Pancreas (tissue), 10 donors: ENCODE measurements at regions not wholly inside any gene's neighbourhood (a gene's known extent, or its start where the extent isn't known, plus 50 kb on each side); places are given as distances from the start of the nearest gene placed in this dataset.

Experiments
- ATAC-seq, 4 donors: fragments of 200-7000 bp; cut with Tn5 transposase; one replicate each; pipeline versions ENCODE4 v1.8.0 to v1.9.1; 2020; ENCODE audit warnings: mild to moderate bottlenecking in 4 of 4, moderate library complexity in 4 of 4
- DNase-seq, 6 donors: peaks; one replicate each; pipeline ENCODE4 v3.0.0-alpha.2; 2020
- FAIRE-seq: peaks from 2 replicates; lab custom pipeline; 2012; peaks lifted over from hg19 to GRCh38; lab: Jason Lieb, UNC
- H3K27ac ChIP-seq, 4 donors: fragments of 200-600 bp; sonication (generic); 1 replicate in 3 of 4; 2 replicates in 1 of 4; pipeline versions ENCODE4 v1.5.0 to v1.8.0; 2020
- H3K27me3 ChIP-seq, 4 donors: fragments of 200-600 bp; one replicate each; pipeline ENCODE4 v1.8.0; 2021
- H3K36me3 ChIP-seq, 3 donors: fragments of 200-600 bp; sonication (generic) in 1 of 3; one replicate each; pipeline versions ENCODE4 v1.5.0 to v1.8.0; 2020 to 2021
- H3K4me1 ChIP-seq, 3 donors: fragments of 200-600 bp; one replicate each; pipeline ENCODE4 v1.8.0; 2021
- H3K4me3 ChIP-seq, 4 donors: fragments of 200-600 bp; sonication (generic) in 2 of 4; one replicate each; pipeline versions ENCODE4 v1.5.0 to v1.8.0; 2020 to 2021
- H3K9me3 ChIP-seq, 4 donors: fragments of 200-600 bp; one replicate each; pipeline ENCODE4 v1.8.0; 2021
- WGBS, 2 donors: extraction: QIAGEN DNeasy Blood & Tissue Kit; methylation state at CpG; one replicate each; pipeline ENCODE4 v1.1.7; 2013; 5-methylcytosine and 5-hydroxymethylcytosine counted together
- intact Hi-C, 3 donors: fragments of 100-400 bp; cut with DNase I; formaldehyde crosslinking; loops; one replicate each; pipeline versions ENCODE4 v1.11.1 to v1.14.2; 2022
- TF ChIP-seq, protein P1 (sequence below), 4 donors: fragments of 200-600 bp; sonication (generic) in 3 of 4; IDR thresholded peaks; one replicate each; pipeline versions ENCODE4 v1.5.0 to v1.8.0; 2021; ENCODE audit warnings: antibody characterized with exemption in 4 of 4
- donor health status: healthy with polysubstance abuse.
- donor health status: DM: no; HTN: no; CAD: no; lungs with moderate emphysema.
- donor health status: DM: no; HTN: no; CAD: no.
- donor health status: control.
- donor health status: control.
- donor health status: Bipolar disorder and iron deficiency.
- donor health status: DM: yes; HTN: yes; CAD: no.
- donor health status: DM: no; HTN: no; CAD: no.
- donor health status: DM: no; HTN: no; CAD: no.
- donor health status: DM: yes; HTN: yes; CAD: no.

- DNase-seq (no peak), FAIRE-seq (no peak), ATAC-seq (no peak)
- Histone ChIP-seq H3K36me3 (no peaks in the 10 kb centered on the region), H3K4me3 (no peak overlapping the region), H3K4me1 (no peaks in the 10 kb centered on the region), H3K27ac (no peak overlapping the region), H3K27me3 (no peaks in the 10 kb centered on the region), H3K9me3 (no peaks in the 10 kb centered on the region)
- TF ChIP-seq, protein P1, sequence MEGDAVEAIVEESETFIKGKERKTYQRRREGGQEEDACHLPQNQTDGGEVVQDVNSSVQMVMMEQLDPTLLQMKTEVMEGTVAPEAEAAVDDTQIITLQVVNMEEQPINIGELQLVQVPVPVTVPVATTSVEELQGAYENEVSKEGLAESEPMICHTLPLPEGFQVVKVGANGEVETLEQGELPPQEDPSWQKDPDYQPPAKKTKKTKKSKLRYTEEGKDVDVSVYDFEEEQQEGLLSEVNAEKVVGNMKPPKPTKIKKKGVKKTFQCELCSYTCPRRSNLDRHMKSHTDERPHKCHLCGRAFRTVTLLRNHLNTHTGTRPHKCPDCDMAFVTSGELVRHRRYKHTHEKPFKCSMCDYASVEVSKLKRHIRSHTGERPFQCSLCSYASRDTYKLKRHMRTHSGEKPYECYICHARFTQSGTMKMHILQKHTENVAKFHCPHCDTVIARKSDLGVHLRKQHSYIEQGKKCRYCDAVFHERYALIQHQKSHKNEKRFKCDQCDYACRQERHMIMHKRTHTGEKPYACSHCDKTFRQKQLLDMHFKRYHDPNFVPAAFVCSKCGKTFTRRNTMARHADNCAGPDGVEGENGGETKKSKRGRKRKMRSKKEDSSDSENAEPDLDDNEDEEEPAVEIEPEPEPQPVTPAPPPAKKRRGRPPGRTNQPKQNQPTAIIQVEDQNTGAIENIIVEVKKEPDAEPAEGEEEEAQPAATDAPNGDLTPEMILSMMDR (IDR thresholded peaks at IDR 0.05): no peak
- WGBS, 2 donors: 43 to 56% methylated on average over 9 of the region's 9 CpGs
- intact Hi-C loops: no loop called here
These were observed 178.2 kb upstream of the NRG3 start for GRCh38 chr10:81696609-81697388.

- ATAC-seq: no peak
These were observed 170.4 kb upstream of the NRG3 start for GRCh38 chr10:81704596-81704995.

DNA sequence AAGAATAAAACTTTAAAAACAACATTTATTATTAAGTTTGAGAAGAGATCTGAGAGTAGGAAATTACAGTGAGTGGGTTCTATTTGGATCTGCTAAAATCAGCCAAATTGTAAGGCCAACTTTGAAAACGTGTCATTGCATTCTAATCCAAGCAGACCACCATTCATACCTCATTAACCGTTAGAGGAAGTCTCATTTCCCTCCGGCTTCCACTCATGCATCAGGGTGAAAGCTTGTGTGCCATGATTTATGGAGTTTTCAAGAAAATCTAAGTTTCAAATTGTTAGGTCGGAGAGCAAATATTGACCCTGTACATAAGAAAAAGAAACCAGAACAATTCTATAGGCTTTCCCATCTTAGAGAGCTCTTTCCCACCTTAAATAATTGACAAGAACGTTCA is 166.6 kb upstream of the NRG3 start:
- no peak overlapping the region for H3K27ac ChIP-seq
- intact Hi-C loops: no loop called here
- ATAC-seq: no peak
- no peaks in the 10 kb centered on the region for H3K36me3 ChIP-seq
- TF ChIP-seq, protein P1 (IDR thresholded peaks at IDR 0.05): no peak
- FAIRE-seq: no peak
- H3K9me3 ChIP-seq: no peaks in the 10 kb centered on the region
- 11 to 15% methylated on average over 5 of the region's 5 CpGs for WGBS, 2 donors
- H3K4me3 ChIP-seq: no peak overlapping the region
- no peaks in the 10 kb centered on the region for H3K4me1 ChIP-seq
- DNase-seq: no peak
- no peaks in the 10 kb centered on the region for H3K27me3 ChIP-seq

More at GRCh38 chr10:81704596-81704995, 170.4 kb upstream of the NRG3 start:
- WGBS, 2 donors: 21 to 23% methylated on average over 1 of the region's 1 CpG
- Histone ChIP-seq H3K27ac (no peak overlapping the region), H3K4me1 (no peaks in the 10 kb centered on the region), H3K27me3 (no peaks in the 10 kb centered on the region), H3K36me3 (no peaks in the 10 kb centered on the region), H3K4me3 (no peak overlapping the region), H3K9me3 (no peaks in the 10 kb centered on the region)
- TF ChIP-seq, protein P1 (IDR thresholded peaks at IDR 0.05): no peak
- intact Hi-C loops: no loop called here
- FAIRE-seq: no peak
- no peak for DNase-seq

GRCh38 chr10:81708929-81709328 is 166.1 kb upstream of the NRG3 start:
- TF ChIP-seq, protein P1 (IDR thresholded peaks at IDR 0.05): no peak
- Histone ChIP-seq H3K36me3 (no peaks in the 10 kb centered on the region), H3K4me3 (no peak overlapping the region), H3K27me3 (no peaks in the 10 kb centered on the region), H3K4me1 (no peaks in the 10 kb centered on the region), H3K27ac (no peak overlapping the region), H3K9me3 (no peaks in the 10 kb centered on the region)
- no peak for FAIRE-seq
- DNase-seq: no peak
- WGBS, 2 donors: 57 to 69% methylated on average over 2 of the region's 2 CpGs
- no peak for ATAC-seq
- intact Hi-C loops: no loop called here

DNA sequence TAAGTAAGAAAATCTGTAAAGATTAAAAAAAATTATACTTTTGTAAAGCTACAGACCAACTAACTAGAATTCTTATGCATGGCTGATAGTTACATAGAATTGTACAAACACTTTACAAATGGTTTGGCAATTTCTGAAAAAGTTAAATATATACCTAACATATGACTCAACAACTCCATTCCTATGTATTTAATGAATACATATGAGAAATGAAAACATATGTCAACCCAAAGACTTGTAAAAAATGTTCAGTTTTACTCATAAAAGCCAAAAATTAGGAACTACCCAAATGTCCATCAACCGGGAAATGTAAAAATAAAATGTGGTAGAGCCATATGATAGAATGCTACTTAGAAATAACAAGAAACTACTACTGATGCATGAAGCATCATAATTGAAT is 152.6 kb upstream of the NRG3 start:
- intact Hi-C loops: no loop called here
- TF ChIP-seq, protein P1 (IDR thresholded peaks at IDR 0.05): no peak
- Histone ChIP-seq H3K4me1 (no peaks in the 10 kb centered on the region), H3K36me3 (no peaks in the 10 kb centered on the region), H3K27ac (no peak overlapping the region), H3K4me3 (no peak overlapping the region), H3K27me3 (no peaks in the 10 kb centered on the region), H3K9me3 (no peaks in the 10 kb centered on the region)
- WGBS, 2 donors: 87 to 91% methylated on average over 1 of the region's 1 CpG
- ATAC-seq: no peak
- no peak for DNase-seq
- FAIRE-seq: no peak
